ENCODE measurements at regions not wholly inside any gene's neighbourhood (a gene's known extent, or its start where the extent isn't known, plus 50 kb on each side); places are given as distances from the start of the nearest gene placed in this dataset.

- TF ChIP-seq CTCF (IDR thresholded peaks at IDR 0.05) (no peak), POLR2A (IDR thresholded peaks at IDR 0.05) (no peak)
Observed at GRCh38 chr16:86922311-86922710, 344.0 kb downstream of the FOXL1 start.
